ENCODE measurements at regions not wholly inside any gene's neighbourhood (a gene's known extent, or its start where the extent isn't known, plus 50 kb on each side); places are given as distances from the start of the nearest gene placed in this dataset.

- intact Hi-C loops (cut with micrococcal nuclease) = no loop called here
- DNase-seq (ENCODE audit: low read depth, low spot score) (no peak), ATAC-seq (no peak)
- Histone ChIP-seq H4K20me1 (ENCODE audit: insufficient read depth) (no peaks in the 10 kb centered on the region), H3K36me3 (ENCODE audit: control insufficient read depth in 1 of 2, insufficient read depth in 2 of 2, low read length in 2 of 2) (no peaks in the 10 kb centered on the region), H3K9ac (ENCODE audit: low read length) (no peak overlapping the region), H3K4me3 (replicated peaks in 1 of 2; ENCODE audit: low read depth in 1 of 2, low read length in 2 of 2) (no peak overlapping the region), H3K4me2 (ENCODE audit: low read length) (no peak overlapping the region), H3K27me3 (ENCODE audit: insufficient read depth, low read length) (no peaks in the 10 kb centered on the region), H2AFZ (ENCODE audit: low read depth, low read length, poor library complexity, severe bottlenecking) (no peak overlapping the region), H3K27ac (ENCODE audit: low read depth, low read length) (no peak overlapping the region), H3K9me2 (ENCODE audit: insufficient read depth) (no peaks in the 10 kb centered on the region), H3K9me3 (ENCODE audit: control insufficient read depth in 1 of 2, insufficient read depth in 1 of 2, low read depth in 1 of 2, low read length in 2 of 2) (no peaks in the 10 kb centered on the region), H3K4me1 (ENCODE audit: control insufficient read depth in 1 of 2, insufficient read depth in 2 of 2, low read length in 2 of 2) (no peaks in the 10 kb centered on the region), H3K79me2 (ENCODE audit: insufficient read depth, low read length) (no peaks in the 10 kb centered on the region)
- CTCF ChIA-PET = no interaction called here
- TF ChIP-seq SRF (IDR thresholded peaks at IDR 0.05; ENCODE audit: low read depth) = no peak
- TF ChIP-seq EZH2phosphoT487 (IDR thresholded peaks at IDR 0.05; ENCODE audit: borderline replicate concordance) = no peak
- no peak for TF ChIP-seq TCF7L2 (IDR thresholded peaks at IDR 0.05; ENCODE audit: borderline replicate concordance, extremely low read depth, insufficient read depth, insufficient read length)
- TF ChIP-seq SIN3A (IDR thresholded peaks at IDR 0.05; ENCODE audit: low read depth) = no peak
- no peak for TF ChIP-seq CEBPB (IDR thresholded peaks at IDR 0.05; ENCODE audit: low read depth)
- TF ChIP-seq CBX3 (IDR thresholded peaks at IDR 0.05; ENCODE audit: low read depth) = no peak
- TF ChIP-seq ATF3 (IDR thresholded peaks at IDR 0.05) = no peak
- TF ChIP-seq MAX (IDR thresholded peaks at IDR 0.05) = no peak
- no peak for TF ChIP-seq SP1 (IDR thresholded peaks at IDR 0.05; ENCODE audit: low read depth)
- no peak for TF ChIP-seq POLR2AphosphoS5 (IDR thresholded peaks at IDR 0.05; ENCODE audit: low read depth, low read length)
- TF ChIP-seq CTCF (IDR thresholded peaks at IDR 0.05 in 2 of 3, conservative IDR thresholded peaks at IDR 0.05 in 1 of 3; ENCODE audit: borderline replicate concordance in 1 of 3, insufficient read depth in 1 of 3, low read depth in 2 of 3, low read length in 2 of 3) = no peak
- no peak for TF ChIP-seq REST (IDR thresholded peaks at IDR 0.05; ENCODE audit: low read depth)
- no peak for TF ChIP-seq POLR2A (IDR thresholded peaks at IDR 0.05; ENCODE audit: borderline replicate concordance, extremely low read depth, insufficient read depth, insufficient read length)
- no peak for TF ChIP-seq ZFX (IDR thresholded peaks at IDR 0.05)
- TF ChIP-seq RAD21 (IDR thresholded peaks at IDR 0.05; ENCODE audit: low read depth) = no peak
- no peak for TF ChIP-seq ELF1 (IDR thresholded peaks at IDR 0.05; ENCODE audit: borderline replicate concordance, low read depth)
- no peak for TF ChIP-seq ZBTB33 (IDR thresholded peaks at IDR 0.05; ENCODE audit: extremely low read depth, insufficient replicate concordance, low read length)
- no TSS peak for BruUV-seq (replicated peaks)
- RAD21 ChIA-PET (ENCODE audit: low non-redundant PET in 1 of 2, low total read pairs in 2 of 2, uncharacterized antibody in 2 of 2, unreplicated experiment in 2 of 2) = no interaction called here
- POLR2A ChIA-PET = no interaction called here
These were observed 440.8 kb upstream of the KLHL29 start for GRCh38 chr2:22944143-22944542.
